ENCODE measurements at regions not wholly inside any gene's neighbourhood (a gene's known extent, or its start where the extent isn't known, plus 50 kb on each side); places are given as distances from the start of the nearest gene placed in this dataset.

GRCh38 chr4:166153548-166153947 is 280.5 kb downstream of the TLL1 start:
- no peaks in the 10 kb centered on the region for H3K27me3 ChIP-seq (ENCODE audit: control insufficient read depth, insufficient read depth, low read length)
- no peak for TF ChIP-seq CTCF (IDR thresholded peaks at IDR 0.05; ENCODE audit: low read depth, low read length)
- no peak for DNase-seq (ENCODE audit: low read depth, low spot score)
- H3K27ac ChIP-seq (ENCODE audit: low read depth, low read length): no peak overlapping the region
- CTCF ChIA-PET: no interaction called here
- no peaks in the 10 kb centered on the region for H3K9me3 ChIP-seq (ENCODE audit: control insufficient read depth, insufficient read depth, low read length)
- no peak overlapping the region for H3K4me3 ChIP-seq (ENCODE audit: low read depth, low read length)
- POLR2A ChIA-PET: no interaction called here

DNA sequence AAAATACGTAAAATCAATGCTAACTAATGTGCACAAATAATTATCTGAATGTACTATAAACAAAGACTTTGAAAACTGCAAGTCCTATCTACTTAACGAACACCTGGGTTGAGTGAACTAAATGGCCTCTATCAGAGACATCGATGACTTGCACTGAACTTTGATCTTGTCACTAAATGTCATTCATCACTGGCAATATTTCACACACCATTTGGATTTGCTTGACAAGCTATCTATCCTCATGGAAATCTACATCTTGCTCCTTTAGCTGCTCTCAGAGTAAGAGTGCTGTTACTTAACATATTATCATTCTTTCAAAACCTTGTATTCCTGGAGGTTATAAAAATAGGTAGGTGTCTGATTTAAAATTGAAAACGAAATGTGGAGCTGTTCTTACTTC is 289.3 kb downstream of the TLL1 start:
- Histone ChIP-seq H3K27me3 (ENCODE audit: control insufficient read depth, insufficient read depth, low read length) (no peaks in the 10 kb centered on the region), H3K9me3 (ENCODE audit: control insufficient read depth, insufficient read depth, low read length) (no peaks in the 10 kb centered on the region), H3K4me3 (ENCODE audit: low read depth, low read length) (no peak overlapping the region), H3K27ac (ENCODE audit: low read depth, low read length) (no peak overlapping the region)
- ChIA-PET POLR2A (no interaction called here), CTCF (interaction anchor here (0.7 to 2.0 kb wide), 4 partner anchors 64 to 1460 kb away, joined by 3 to 12 read pairs (median 4); no protein-coding TSS in a partner anchor)
- TF ChIP-seq CTCF (IDR thresholded peaks at IDR 0.05; ENCODE audit: low read depth, low read length): no peak
- DNase-seq (ENCODE audit: low read depth, low spot score): no peak

DNA sequence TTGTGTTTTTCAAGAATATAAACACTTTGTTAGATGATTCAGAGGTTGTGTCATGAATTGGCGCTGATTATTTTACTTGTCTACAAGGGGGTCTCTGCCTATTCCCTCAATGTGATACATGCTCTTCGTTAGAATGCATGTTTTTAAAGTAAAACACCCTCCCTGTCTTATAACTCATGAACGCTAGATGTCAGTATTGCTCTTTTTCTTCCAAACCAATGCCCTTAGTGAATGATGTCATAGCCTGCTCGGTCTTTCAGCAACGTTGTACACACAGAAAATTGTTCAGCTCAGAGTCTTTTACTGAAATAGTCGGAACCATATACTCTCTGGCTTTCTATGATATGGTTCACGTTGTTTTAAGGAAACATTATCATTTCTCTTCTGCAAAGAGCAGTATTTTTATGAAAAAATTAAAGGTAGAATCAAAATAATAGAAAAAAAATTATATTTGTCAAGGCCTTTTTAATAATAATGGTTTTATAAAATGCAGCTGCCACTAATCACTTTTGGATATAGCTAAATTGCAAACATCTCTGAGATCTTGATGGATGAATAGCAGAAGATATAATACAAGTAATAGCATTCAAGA is 292.9 kb downstream of the TLL1 start:
- CTCF ChIA-PET: interaction anchor here (0.6 to 2.8 kb wide), 18 partner anchors 8 to 1988 kb away, joined by 3 to 59 read pairs (median 4); no protein-coding TSS in a partner anchor
- DNase-seq (ENCODE audit: low read depth, low spot score): peak; percentile 16
- POLR2A ChIA-PET: no interaction called here
- Histone ChIP-seq H3K9me3 (ENCODE audit: control insufficient read depth, insufficient read depth, low read length) (no peaks in the 10 kb centered on the region), H3K4me3 (ENCODE audit: low read depth, low read length) (no peak overlapping the region), H3K27ac (ENCODE audit: low read depth, low read length) (no peak overlapping the region), H3K27me3 (ENCODE audit: control insufficient read depth, insufficient read depth, low read length) (no peaks in the 10 kb centered on the region)
- TF ChIP-seq CTCF (IDR thresholded peaks at IDR 0.05; ENCODE audit: low read depth, low read length): peak; percentile 71

GRCh38 chr4:166169111-166169510 is 296.1 kb downstream of the TLL1 start:
- Histone ChIP-seq H3K27ac (ENCODE audit: low read depth, low read length) (no peak overlapping the region), H3K4me3 (ENCODE audit: low read depth, low read length) (no peak overlapping the region), H3K9me3 (ENCODE audit: control insufficient read depth, insufficient read depth, low read length) (no peaks in the 10 kb centered on the region), H3K27me3 (ENCODE audit: control insufficient read depth, insufficient read depth, low read length) (no peaks in the 10 kb centered on the region)
- 0 out of 2 replicates have a peak, but pooled peaks have one; percentile 13 for TF ChIP-seq CTCF (IDR thresholded peaks at IDR 0.05; ENCODE audit: low read depth, low read length)
- ChIA-PET POLR2A (no interaction called here), CTCF (interaction anchor here (0.6 to 1.0 kb wide), 2 partner anchors 426 to 1985 kb away, joined by 6 to 7 read pairs; no protein-coding TSS in a partner anchor)
- DNase-seq (ENCODE audit: low read depth, low spot score): no peak

- no peaks in the 10 kb centered on the region for H3K27me3 ChIP-seq (ENCODE audit: control insufficient read depth, insufficient read depth, low read length)
- ChIA-PET CTCF (interaction anchor here (1.7 kb wide), 1 partner anchor 421 kb away, joined by 7 read pairs; no protein-coding TSS in a partner anchor), POLR2A (no interaction called here)
- H3K4me3 ChIP-seq (ENCODE audit: low read depth, low read length): no peak overlapping the region
- no peak for TF ChIP-seq CTCF (IDR thresholded peaks at IDR 0.05; ENCODE audit: low read depth, low read length)
- H3K9me3 ChIP-seq (ENCODE audit: control insufficient read depth, insufficient read depth, low read length): no peaks in the 10 kb centered on the region
- no peak overlapping the region for H3K27ac ChIP-seq (ENCODE audit: low read depth, low read length)
- no peak for DNase-seq (ENCODE audit: low read depth, low spot score)
Measured at GRCh38 chr4:166172619-166173018, 299.6 kb downstream of the TLL1 start.
